Hepatocyte (in vitro differentiated cells): ENCODE measurements at regions not wholly inside any gene's neighbourhood (a gene's known extent, or its start where the extent isn't known, plus 50 kb on each side); places are given as distances from the start of the nearest gene placed in this dataset.

Experiments
- EZH2 ChIP-seq: fragments of 200-600 bp; sonication (generic); IDR thresholded peaks from 2 replicates; pipeline ENCODE4 v1.6.1; 2016; ENCODE audit warnings: antibody characterized with exemption, mild to moderate bottlenecking, borderline replicate concordance
- EZH2phosphoT487 ChIP-seq: fragments of 200-600 bp; sonication (generic); IDR thresholded peaks from one replicate; pipeline ENCODE4 v1.6.1; 2018; ENCODE audit warnings: antibody characterized with exemption, mild to moderate bottlenecking, low read depth, moderate library complexity; ENCODE audit not compliant: unreplicated experiment, severe bottlenecking
- TF ChIP-seq, protein P1 (sequence below): fragments of 200-600 bp; sonication (generic); IDR thresholded peaks from 2 replicates; pipeline ENCODE4 v1.5.1; 2016; ENCODE audit warnings: antibody characterized with exemption, mild to moderate bottlenecking; ENCODE audit not compliant: poor library complexity

DNA sequence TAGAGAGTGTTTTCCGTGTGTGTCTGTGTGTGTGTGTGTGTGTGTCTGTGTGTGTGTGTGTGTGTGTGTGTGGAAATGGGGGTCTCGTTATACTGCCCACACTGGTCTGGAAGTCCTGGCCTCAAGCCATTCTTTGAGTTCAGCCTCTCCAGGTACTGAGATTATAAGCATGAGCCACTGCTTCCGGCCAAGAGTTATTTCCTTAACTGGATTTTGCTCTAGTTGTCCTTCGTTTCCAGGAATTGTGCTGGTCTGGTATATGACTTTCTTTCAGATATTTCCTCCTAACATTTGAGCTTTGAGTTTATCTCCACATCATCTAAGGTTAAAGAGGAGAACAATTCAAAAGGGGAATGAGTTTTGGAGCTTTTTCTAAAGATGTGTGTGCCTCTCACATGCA lies 124.8 kb downstream of the SH3BGRL2 start:
- TF ChIP-seq, protein P1, sequence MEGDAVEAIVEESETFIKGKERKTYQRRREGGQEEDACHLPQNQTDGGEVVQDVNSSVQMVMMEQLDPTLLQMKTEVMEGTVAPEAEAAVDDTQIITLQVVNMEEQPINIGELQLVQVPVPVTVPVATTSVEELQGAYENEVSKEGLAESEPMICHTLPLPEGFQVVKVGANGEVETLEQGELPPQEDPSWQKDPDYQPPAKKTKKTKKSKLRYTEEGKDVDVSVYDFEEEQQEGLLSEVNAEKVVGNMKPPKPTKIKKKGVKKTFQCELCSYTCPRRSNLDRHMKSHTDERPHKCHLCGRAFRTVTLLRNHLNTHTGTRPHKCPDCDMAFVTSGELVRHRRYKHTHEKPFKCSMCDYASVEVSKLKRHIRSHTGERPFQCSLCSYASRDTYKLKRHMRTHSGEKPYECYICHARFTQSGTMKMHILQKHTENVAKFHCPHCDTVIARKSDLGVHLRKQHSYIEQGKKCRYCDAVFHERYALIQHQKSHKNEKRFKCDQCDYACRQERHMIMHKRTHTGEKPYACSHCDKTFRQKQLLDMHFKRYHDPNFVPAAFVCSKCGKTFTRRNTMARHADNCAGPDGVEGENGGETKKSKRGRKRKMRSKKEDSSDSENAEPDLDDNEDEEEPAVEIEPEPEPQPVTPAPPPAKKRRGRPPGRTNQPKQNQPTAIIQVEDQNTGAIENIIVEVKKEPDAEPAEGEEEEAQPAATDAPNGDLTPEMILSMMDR = no peak
- TF ChIP-seq EZH2phosphoT487 (no peak), EZH2 (no peak)
